Activated T-helper 1 cell treated with anti-CD3 and anti-CD28 coated beads, Interleukin-12 subunit alpha, Interleukin-12 subunit beta, Interleukin-2, Interleukin-4 antibody, amounts not matched to agents 30 ng/mL and 10 ng/mL and 1 ng/mL, durations not matched to agents 14 hours and 24 hours and 36 hours (primary cell): ENCODE measurements at regions not wholly inside any gene's neighbourhood (a gene's known extent, or its start where the extent isn't known, plus 50 kb on each side); places are given as distances from the start of the nearest gene placed in this dataset.
"Not testable (repeated sequence)": the region's sequence is repeated elsewhere in the genome, so short reads cannot be mapped to it uniquely, and the experiment has no call there.

ENCODE experiments used
- DNase-seq: peaks from one replicate; pipeline ENCODE4 v3.0.0; 2021; ENCODE audit warnings: low spot score
- H3K27ac Mint-ChIP-seq: one replicate; pipeline ENCODE4 v1.8.0; 2021; ENCODE audit warnings: mild to moderate bottlenecking, mixed read lengths
- H3K27me3 Mint-ChIP-seq: one replicate; pipeline ENCODE4 v1.8.0; 2022; ENCODE audit warnings: mild to moderate bottlenecking, moderate library complexity, mixed read lengths; ENCODE audit not compliant: insufficient read depth
- H3K36me3 Mint-ChIP-seq: one replicate; pipeline ENCODE4 v1.8.0; 2021; ENCODE audit warnings: low read depth, mixed read lengths
- H3K4me1 Mint-ChIP-seq: one replicate; pipeline ENCODE4 v1.8.0; 2021; ENCODE audit warnings: low read depth, mixed read lengths
- H3K4me3 Mint-ChIP-seq: one replicate; pipeline ENCODE4 v1.8.0; 2021; ENCODE audit warnings: mild to moderate bottlenecking, moderate library complexity, mixed read lengths
- H3K9me3 Mint-ChIP-seq: one replicate; pipeline ENCODE4 v1.8.0; 2021; ENCODE audit warnings: mixed read lengths
- intact Hi-C: fragments of 100-400 bp; cut with micrococcal nuclease; formaldehyde crosslinking; loops from one replicate; pipeline ENCODE4 v1.15.1; 2024

DNA sequence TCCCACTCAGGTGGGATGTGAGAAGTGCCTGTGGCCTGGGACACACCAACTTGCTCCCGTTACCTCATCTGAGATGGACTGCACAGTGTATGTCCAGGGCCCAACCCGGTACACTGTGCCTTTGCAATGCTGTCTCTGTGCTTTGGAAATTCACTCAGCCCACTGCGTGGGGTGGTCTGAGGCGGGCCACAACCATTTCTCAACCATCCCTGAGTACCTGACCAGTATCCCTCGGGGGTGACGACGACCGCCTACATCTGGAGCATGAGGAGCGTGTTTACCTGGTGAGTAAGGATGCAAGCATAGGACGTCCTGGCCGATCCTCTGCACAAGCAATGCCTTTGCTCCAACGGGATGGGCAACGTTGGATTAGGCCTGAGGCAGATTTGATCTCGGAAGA is 188.2 kb upstream of the PZP start:
- H3K4me3 Mint-ChIP-seq, DNase-seq, H3K9me3 Mint-ChIP-seq, H3K36me3 Mint-ChIP-seq, intact Hi-C loops, H3K27ac Mint-ChIP-seq, H3K4me1 Mint-ChIP-seq, H3K27me3 Mint-ChIP-seq: not testable (repeated sequence)

DNA sequence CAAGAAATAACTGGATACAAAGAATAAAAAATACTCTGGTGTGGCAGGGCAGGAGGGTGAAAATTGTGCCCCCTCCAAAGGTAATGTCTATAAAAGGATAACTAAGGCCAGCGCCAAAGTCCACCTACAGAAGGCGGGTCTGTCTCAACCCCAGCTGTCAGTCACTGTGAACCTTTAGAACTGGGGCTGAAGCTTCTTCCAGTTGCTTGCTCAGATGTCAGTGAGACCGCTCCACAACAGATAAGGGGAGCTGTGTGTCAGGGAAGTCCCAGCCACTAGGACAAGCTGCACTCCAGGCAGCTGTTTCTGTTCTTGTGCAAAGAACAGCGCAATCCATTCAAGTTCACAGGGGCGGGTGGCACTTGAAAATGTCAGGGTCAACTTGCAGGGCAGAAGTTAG is 187.0 kb upstream of the PZP start:
- H3K27ac Mint-ChIP-seq, H3K9me3 Mint-ChIP-seq, intact Hi-C loops, DNase-seq, H3K4me1 Mint-ChIP-seq, H3K36me3 Mint-ChIP-seq, H3K4me3 Mint-ChIP-seq, H3K27me3 Mint-ChIP-seq: not testable (repeated sequence)

DNA sequence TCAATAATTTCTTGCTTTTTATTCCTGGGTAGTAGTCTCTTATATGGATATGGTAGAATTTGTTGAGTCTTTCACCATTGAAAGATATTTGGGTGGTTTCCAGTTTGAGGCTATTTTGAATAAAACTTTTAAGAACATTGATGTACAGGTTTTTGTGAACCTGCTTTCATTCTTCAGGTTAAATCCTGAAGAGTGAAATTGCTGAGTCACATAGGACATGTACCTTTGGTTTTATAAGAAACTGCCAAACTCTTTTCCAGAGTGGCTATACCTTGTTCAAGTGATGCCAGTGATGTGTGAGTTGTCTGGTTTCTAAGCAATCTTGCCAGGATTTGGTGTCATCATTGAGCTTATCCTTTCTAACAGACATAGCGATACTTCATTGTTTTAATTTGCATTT is 184.6 kb upstream of the PZP start:
- Mint-ChIP-seq H3K27me3 (no peaks in the 10 kb centered on the region), H3K4me1 (peaks cover 3% of the 10 kb centered on the region), H3K4me3 (no peak overlapping the region), H3K9me3 (no peaks in the 10 kb centered on the region), H3K27ac (no peak overlapping the region), H3K36me3 (peaks cover 6% of the 10 kb centered on the region)
- DNase-seq: no peak
- intact Hi-C loops: no loop called here

DNA sequence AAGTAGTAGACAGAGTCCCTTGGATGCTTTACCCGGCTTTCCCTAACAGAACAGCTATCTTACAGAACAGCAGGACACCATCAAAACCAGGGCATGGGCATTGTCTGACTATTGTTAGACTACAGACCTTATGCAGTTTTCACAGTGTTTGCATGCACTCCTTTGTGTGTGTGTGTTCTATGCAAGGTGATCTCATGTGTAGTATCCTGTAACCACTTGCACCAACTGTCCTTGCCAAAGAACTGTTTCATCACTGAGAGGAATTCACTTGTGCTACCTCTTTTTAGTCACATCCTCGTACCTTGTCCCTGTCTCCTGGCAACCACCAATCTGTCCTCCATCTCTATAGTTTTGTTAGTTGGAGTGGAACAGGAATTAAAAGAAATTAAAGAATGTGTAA is 183.6 kb upstream of the PZP start:
- intact Hi-C loops: no loop called here
- DNase-seq: no peak
- Mint-ChIP-seq H3K27me3 (no peaks in the 10 kb centered on the region), H3K4me1 (peaks cover 12% of the 10 kb centered on the region), H3K36me3 (peaks cover 4% of the 10 kb centered on the region), H3K4me3 (no peak overlapping the region), H3K27ac (no peak overlapping the region), H3K9me3 (no peaks in the 10 kb centered on the region)

DNA sequence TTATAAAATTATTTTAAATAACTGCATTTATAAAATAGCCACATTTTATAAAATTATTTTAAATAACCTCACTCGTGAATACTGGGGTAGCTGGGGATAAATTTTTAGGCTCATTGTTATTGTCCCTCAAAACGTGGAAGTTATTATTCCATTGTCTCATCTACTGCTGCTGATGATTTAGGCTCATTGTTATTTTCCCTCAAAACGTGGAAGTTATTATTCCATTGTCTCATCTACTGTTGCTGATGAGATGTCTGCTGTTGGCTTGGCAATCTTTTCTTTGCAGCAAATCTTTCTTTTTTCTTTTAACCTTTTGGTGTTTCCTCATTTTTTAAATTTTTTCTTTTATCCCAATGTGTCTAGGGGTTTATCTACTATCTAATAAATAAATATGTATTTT is 182.6 kb upstream of the PZP start:
- Mint-ChIP-seq H3K9me3 (peaks cover 2% of the 10 kb centered on the region), H3K4me3 (no peak overlapping the region), H3K27ac (no peak overlapping the region), H3K36me3 (peaks cover 4% of the 10 kb centered on the region), H3K4me1 (peaks cover 12% of the 10 kb centered on the region), H3K27me3 (peaks cover 2% of the 10 kb centered on the region)
- no peak for DNase-seq
- intact Hi-C loops: no loop called here

DNA sequence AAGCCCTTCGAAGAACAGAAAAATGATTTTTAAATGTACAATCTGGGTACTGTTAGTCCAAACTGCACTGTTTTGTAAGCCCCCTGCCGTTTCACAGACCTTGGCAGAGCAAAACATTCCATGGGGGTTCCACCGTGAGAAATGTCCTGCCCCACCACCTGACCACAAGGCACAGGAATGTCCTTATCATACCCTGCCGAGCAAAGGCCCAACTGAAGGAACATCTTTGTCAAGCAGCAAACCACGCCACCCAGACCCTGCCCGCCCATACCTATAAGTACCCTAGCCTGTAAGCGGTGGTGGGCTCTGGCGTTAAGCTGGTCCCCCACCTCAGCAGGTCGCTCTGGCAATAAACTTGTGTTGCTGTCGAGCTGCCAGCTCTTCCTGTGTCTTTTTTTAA is 181.6 kb upstream of the PZP start:
- Mint-ChIP-seq H3K4me3 (no peak overlapping the region), H3K27ac (no peak overlapping the region), H3K27me3 (peaks cover 2% of the 10 kb centered on the region), H3K4me1 (peaks cover 12% of the 10 kb centered on the region), H3K9me3 (peaks cover 2% of the 10 kb centered on the region), H3K36me3 (peaks cover 4% of the 10 kb centered on the region)
- DNase-seq: no peak
- intact Hi-C loops: no loop called here

DNA sequence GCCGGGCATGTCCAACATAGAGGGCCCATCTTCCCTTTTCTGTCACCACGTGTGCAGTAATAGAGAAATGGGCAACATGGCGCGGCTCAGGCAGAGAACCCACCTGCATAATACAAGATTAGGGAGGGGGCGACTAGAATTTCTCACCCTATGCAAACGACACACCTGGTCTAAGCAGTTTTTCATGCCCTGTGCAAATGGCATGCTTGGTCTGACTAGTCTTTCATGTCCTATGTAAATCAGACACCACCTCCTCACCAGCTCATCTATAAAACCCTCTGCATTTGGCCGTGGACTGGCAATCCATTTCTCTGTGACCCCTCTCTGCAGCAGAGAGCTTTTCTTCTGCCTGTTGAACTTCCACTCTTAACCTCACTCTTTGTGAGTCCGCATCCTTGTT is 180.2 kb upstream of the PZP start:
- H3K27ac Mint-ChIP-seq: no peak overlapping the region
- intact Hi-C loops: no loop called here
- H3K9me3 Mint-ChIP-seq: peaks cover 2% of the 10 kb centered on the region
- peaks cover 12% of the 10 kb centered on the region for H3K4me1 Mint-ChIP-seq
- H3K4me3 Mint-ChIP-seq: no peak overlapping the region
- no peak for DNase-seq
- peaks cover 2% of the 10 kb centered on the region for H3K27me3 Mint-ChIP-seq
- peaks cover 4% of the 10 kb centered on the region for H3K36me3 Mint-ChIP-seq

DNA sequence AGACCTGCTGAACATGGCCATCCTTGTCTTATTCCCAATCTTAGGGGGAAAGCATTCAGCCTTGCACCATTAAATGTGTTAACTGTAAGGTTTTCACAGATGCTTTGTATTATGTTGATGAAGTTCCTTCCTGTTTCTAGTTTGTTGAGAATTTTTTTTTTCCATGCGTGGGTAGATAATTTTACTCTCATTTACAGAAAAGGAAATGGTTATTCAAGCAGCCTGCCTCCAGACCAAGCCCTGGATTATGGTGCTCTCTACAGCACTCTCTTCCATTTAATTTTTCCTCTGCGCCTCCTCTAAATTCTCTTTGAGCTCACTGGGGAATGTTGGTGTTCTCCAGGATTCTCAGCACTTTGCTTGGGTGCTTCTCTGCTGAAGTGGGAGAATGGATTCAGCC is 179.3 kb upstream of the PZP start:
- Mint-ChIP-seq H3K4me3 (no peak overlapping the region), H3K36me3 (peaks cover 4% of the 10 kb centered on the region), H3K4me1 (peaks cover 12% of the 10 kb centered on the region), H3K27me3 (peaks cover 2% of the 10 kb centered on the region), H3K27ac (no peak overlapping the region), H3K9me3 (peaks cover 2% of the 10 kb centered on the region)
- intact Hi-C loops: loop anchor here (1.0 kb wide), 1 partner anchor 23 kb away; no protein-coding TSS in a partner anchor
- no peak for DNase-seq

DNA sequence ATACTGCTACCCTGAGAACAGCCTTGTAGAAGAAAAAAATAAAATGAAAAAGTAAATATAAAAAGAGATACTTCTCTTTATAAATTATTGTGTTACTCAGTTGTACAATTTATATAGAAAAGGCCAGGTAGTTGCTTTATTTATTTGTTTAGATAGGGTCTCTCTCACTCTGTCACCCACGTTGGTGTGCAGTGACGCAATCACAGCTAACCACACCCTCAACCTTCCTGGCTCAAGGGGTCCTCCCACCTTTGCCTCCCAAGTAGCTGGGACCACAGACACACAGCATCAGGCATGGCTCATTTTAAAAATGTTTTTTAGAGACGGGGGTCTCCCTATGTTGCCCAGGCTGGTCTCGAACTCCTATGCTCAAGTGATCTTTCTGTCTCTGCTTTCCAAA is 175.4 kb upstream of the PZP start:
- Mint-ChIP-seq H3K27ac (no peak overlapping the region), H3K4me3 (no peak overlapping the region), H3K36me3 (peaks cover 2% of the 10 kb centered on the region), H3K27me3 (peaks cover 2% of the 10 kb centered on the region), H3K4me1 (peaks cover 12% of the 10 kb centered on the region), H3K9me3 (peaks cover 2% of the 10 kb centered on the region)
- DNase-seq: no peak
- intact Hi-C loops: no loop called here

DNA sequence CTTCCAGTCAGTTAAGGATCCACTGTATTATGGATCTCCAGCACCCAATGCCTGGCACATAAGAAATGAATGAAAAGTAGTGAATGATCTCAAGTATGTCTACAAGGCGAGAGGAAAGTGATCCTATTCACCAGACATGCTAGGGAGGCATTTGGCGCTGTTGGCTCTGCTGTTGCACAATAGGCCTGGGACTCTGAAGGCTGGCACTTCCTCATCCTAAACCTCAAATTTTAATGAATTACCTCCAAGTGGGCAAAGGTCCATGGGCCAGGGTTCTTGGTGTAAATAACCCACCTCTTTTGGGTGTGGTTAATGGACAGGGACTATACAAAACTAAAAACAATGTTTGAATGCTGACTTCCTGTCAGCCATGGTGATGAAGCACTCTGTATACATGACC is 173.4 kb upstream of the PZP start:
- Mint-ChIP-seq H3K4me1 (no peaks in the 10 kb centered on the region), H3K27me3 (peaks cover 2% of the 10 kb centered on the region), H3K27ac (no peak overlapping the region), H3K36me3 (peaks cover 2% of the 10 kb centered on the region), H3K9me3 (peaks cover 2% of the 10 kb centered on the region), H3K4me3 (no peak overlapping the region)
- intact Hi-C loops: no loop called here
- DNase-seq: no peak

DNA sequence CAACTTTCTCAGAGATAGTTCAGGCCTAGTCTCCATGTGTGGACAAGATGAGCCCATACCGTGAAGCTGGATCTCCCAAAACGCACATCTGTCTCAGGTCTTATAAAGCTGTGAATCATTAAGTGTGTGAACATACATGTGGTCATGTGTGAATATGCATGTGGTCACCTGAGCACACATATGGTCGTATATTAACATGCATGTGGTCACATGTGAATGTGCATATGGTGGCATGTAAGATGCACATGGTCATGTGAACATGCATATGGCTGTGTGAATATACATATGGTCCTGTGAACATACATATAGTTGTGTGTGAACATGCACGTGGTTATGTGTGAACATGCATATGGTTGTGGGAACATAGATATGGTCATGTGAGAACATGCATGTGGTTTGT is 172.5 kb upstream of the PZP start:
- Mint-ChIP-seq H3K4me1 (no peaks in the 10 kb centered on the region), H3K27ac (no peak overlapping the region), H3K9me3 (no peaks in the 10 kb centered on the region), H3K27me3 (peaks cover 5% of the 10 kb centered on the region), H3K36me3 (no peaks in the 10 kb centered on the region), H3K4me3 (no peak overlapping the region)
- intact Hi-C loops: no loop called here
- no peak for DNase-seq

DNA sequence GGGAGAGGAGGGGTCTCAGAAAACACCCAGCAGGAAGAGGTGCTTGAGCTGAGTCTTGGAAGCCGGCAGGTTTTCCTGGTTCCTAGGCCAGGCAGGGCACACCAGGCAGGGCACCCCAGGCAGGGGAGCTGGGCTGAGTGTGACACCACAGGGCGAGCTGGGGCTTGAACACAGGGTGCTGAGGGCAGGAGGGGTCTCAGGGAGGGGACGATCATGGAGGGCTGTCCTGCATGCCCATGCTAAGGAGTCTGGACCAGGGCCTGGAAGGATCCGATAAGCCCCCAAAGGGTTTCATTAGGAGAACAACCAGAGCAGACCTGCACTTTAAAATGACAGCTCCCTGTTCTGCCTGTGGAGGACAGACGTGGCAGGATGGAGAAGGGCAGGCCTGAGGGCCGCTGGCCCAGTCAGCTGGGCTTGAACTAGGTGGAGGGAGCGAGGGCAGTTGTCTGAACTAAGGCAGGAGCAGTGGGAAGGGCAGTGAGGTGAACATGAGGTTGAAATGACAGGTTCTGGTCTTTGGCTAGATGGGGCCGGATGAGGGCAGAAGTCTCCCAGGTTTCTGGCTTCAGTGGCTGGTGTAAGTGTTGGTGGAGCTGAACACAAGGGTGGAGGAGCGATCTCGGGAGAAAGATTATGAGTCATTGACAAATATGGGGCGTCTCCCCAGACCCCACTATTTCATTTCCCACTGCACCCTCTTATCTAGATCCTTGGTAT is 171.0 kb upstream of the PZP start:
- no peaks in the 10 kb centered on the region for H3K9me3 Mint-ChIP-seq
- DNase-seq: no peak
- intact Hi-C loops: no loop called here
- no peak overlapping the region for H3K4me3 Mint-ChIP-seq
- H3K27ac Mint-ChIP-seq: no peak overlapping the region
- H3K4me1 Mint-ChIP-seq: no peaks in the 10 kb centered on the region
- no peaks in the 10 kb centered on the region for H3K36me3 Mint-ChIP-seq
- H3K27me3 Mint-ChIP-seq: peaks cover 8% of the 10 kb centered on the region

DNA sequence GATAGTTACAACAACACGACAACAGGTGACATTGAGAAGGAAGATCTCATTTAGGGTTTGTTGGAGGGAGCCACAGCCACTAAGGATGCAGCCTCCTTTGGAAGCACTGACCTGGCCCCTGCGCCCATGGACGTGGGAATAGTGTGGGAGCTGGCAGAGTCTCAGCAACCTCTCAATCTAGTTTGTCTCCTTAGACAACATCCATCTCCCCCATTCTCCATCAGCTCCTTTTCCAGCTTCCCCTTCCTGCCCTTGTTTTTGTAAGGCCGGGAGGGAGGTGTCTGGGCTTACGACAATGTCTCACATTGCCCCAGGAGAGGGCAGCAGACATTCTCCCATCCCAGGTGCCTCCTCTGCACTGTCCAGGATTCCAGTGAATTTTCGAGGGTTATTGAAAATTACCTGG is 170.2 kb upstream of the PZP start:
- Mint-ChIP-seq H3K27ac (no peak overlapping the region), H3K4me1 (no peaks in the 10 kb centered on the region), H3K9me3 (no peaks in the 10 kb centered on the region), H3K27me3 (peaks cover 11% of the 10 kb centered on the region), H3K36me3 (no peaks in the 10 kb centered on the region), H3K4me3 (no peak overlapping the region)
- no peak for DNase-seq
- intact Hi-C loops: no loop called here

DNA sequence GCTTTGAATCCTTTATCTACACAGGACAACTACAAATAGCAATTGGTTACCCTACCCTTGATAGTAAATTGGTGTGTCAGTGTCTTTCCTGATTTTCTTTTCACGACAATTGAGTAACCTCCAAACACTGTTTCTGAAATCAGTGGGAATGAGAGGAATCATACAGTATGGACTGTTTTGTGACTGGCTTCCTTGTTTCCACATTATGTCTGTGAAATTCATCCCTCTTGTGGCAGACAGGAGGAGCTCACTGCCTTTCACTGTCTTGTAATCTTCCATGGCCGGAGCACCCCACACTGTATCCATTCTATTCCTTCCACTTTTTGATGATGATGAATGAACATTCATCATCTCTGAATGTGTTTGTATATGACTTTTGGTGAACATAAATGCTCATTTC is 164.0 kb upstream of the PZP start:
- Mint-ChIP-seq H3K27ac (no peak overlapping the region), H3K4me3 (no peak overlapping the region), H3K27me3 (peaks cover 22% of the 10 kb centered on the region), H3K36me3 (no peaks in the 10 kb centered on the region), H3K4me1 (peaks cover 19% of the 10 kb centered on the region), H3K9me3 (no peaks in the 10 kb centered on the region)
- DNase-seq: no peak
- intact Hi-C loops: no loop called here
